HepG2 (cell line): ENCODE measurements at regions not wholly inside any gene's neighbourhood (a gene's known extent, or its start where the extent isn't known, plus 50 kb on each side); places are given as distances from the start of the nearest gene placed in this dataset.

ENCODE experiments used
- CTCF ChIP-seq: sonication (generic); formaldehyde crosslinking; IDR thresholded peaks from 2 replicates; pipeline ENCODE4 v1.5.0; 2020; ENCODE audit warnings: mild to moderate bottlenecking, missing genetic modification reagents, moderate library complexity
- EZH2 ChIP-seq: conservative IDR thresholded peaks from 2 replicates; pipeline ENCODE4 v1.6.1; 2012; ENCODE audit warnings: mild to moderate bottlenecking, low read depth, low read length, moderate library complexity
- KDM5B ChIP-seq: sonication (generic); formaldehyde crosslinking; IDR thresholded peaks from 2 replicates; pipeline ENCODE4 v1.4.0; 2020; ENCODE audit warnings: missing genetic modification reagents, mild to moderate bottlenecking, borderline replicate concordance
- MEF2D ChIP-seq: sonication (generic); formaldehyde crosslinking; IDR thresholded peaks from 2 replicates; pipeline ENCODE4 v1.5.1; 2020; ENCODE audit warnings: mild to moderate bottlenecking, missing genetic modification reagents
- POLR2G ChIP-seq: fragments of 200-400 bp; formaldehyde crosslinking; IDR thresholded peaks from 2 replicates; pipeline ENCODE4 v1.6.1; 2018; ENCODE audit warnings: mild to moderate bottlenecking, low read depth, low read length, moderate library complexity
- REL ChIP-seq: sonication (generic); formaldehyde crosslinking; conservative IDR thresholded peaks from 2 replicates; pipeline ENCODE4 v1.8.0; 2022; ENCODE audit warnings: mild to moderate bottlenecking, missing genetic modification reagents, moderate library complexity
- REST ChIP-seq, 2 experiments: IDR thresholded peaks; 2 replicates each; pipeline ENCODE4 v1.6.1; 2011 to 2012; ENCODE audit warnings: low read length in 2 of 2, borderline replicate concordance in 1 of 2, low read depth in 1 of 2, mild to moderate bottlenecking in 1 of 2, moderate library complexity in 1 of 2
- SIN3A ChIP-seq: IDR thresholded peaks from 2 replicates; pipeline ENCODE4 v1.6.1; 2011; ENCODE audit warnings: low read depth, mild to moderate bottlenecking, control low read depth, low read length, borderline replicate concordance
- TF ChIP-seq, protein P1 (sequence below): sonication (generic); formaldehyde crosslinking; IDR thresholded peaks from 2 replicates; pipeline ENCODE4 v1.8.1; 2023; ENCODE audit warnings: missing genetic modification reagents, inconsistent platforms, borderline replicate concordance

- TF ChIP-seq POLR2G: no peak
- no peak for TF ChIP-seq REL (CRISPR knock-in tag)
- TF ChIP-seq REST (IDR thresholded peaks at IDR 0.05; ENCODE audit: borderline replicate concordance in 1 of 2, low read depth in 1 of 2, low read length in 2 of 2): no peak
- TF ChIP-seq, protein P1, sequence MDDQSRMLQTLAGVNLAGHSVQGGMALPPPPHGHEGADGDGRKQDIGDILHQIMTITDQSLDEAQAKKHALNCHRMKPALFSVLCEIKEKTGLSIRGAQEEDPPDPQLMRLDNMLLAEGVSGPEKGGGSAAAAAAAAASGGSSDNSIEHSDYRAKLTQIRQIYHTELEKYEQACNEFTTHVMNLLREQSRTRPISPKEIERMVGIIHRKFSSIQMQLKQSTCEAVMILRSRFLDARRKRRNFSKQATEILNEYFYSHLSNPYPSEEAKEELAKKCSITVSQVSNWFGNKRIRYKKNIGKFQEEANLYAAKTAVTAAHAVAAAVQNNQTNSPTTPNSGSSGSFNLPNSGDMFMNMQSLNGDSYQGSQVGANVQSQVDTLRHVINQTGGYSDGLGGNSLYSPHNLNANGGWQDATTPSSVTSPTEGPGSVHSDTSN (CRISPR knock-in tag): no peak
- TF ChIP-seq EZH2: no peak
- no peak for TF ChIP-seq CTCF (CRISPR knock-in tag)
- no peak for TF ChIP-seq MEF2D (CRISPR knock-in tag)
- TF ChIP-seq KDM5B: no peak
- no peak for TF ChIP-seq SIN3A
Measured at GRCh38 chrX:39437670-39438441, 636.6 kb downstream of the MID1IP1 start.
